WTC11 (cell line): ENCODE measurements at regions not wholly inside any gene's neighbourhood (a gene's known extent, or its start where the extent isn't known, plus 50 kb on each side); places are given as distances from the start of the nearest gene placed in this dataset.

Experiments used
- CTCF ChIP-seq: fragments of 200-600 bp; IDR thresholded peaks from 2 replicates; pipeline ENCODE4 v1.8.0; 2022; ENCODE audit warnings: antibody characterized with exemption
- SMAD3 ChIP-seq: sonication (generic); formaldehyde crosslinking; IDR thresholded peaks from 2 replicates; pipeline ENCODE4 v1.8.0; 2022; ENCODE audit warnings: missing genetic modification reagents, mild to moderate bottlenecking, borderline replicate concordance

- TF ChIP-seq CTCF (no peak), SMAD3 (CRISPR knock-in tag) (no peak)
Observed at GRCh38 chr3:59237121-59237520, 187.3 kb upstream of the CFAP20DC start.
